CD8-positive, alpha-beta memory T cell (primary cell): ENCODE measurements at regions not wholly inside any gene's neighbourhood (a gene's known extent, or its start where the extent isn't known, plus 50 kb on each side); places are given as distances from the start of the nearest gene placed in this dataset.

Experiments
- CTCF ChIA-PET: fragments of 350-600 bp; sonication (Branson Sonifier 250); formaldehyde crosslinking; loops from one replicate; lab custom pipeline; 2021; ENCODE audit warnings: antibody characterized with exemption; lab: Charles Lee
- POLR2A ChIA-PET: fragments of 350-600 bp; sonication (Branson Sonifier 250); formaldehyde crosslinking; loops from one replicate; lab custom pipeline; 2021; ENCODE audit warnings: antibody characterized with exemption; lab: Charles Lee
- DNase-seq, 5 donors: peaks; one replicate each; pipeline versions ENCODE4 v3.0.0 to v3.0.0-alpha.2; 2020 to 2022; ENCODE audit warnings: mixed read lengths in 1 of 5
- H3K27ac ChIP-seq: one replicate; pipeline ENCODE4 v1.7.0; 2013; ENCODE audit warnings: low read depth, mild to moderate bottlenecking, low read length, moderate library complexity
- H3K27me3 ChIP-seq: 2 replicates; pipeline ENCODE4 v1.7.0; 2013; ENCODE audit warnings: low read length, mild to moderate bottlenecking; ENCODE audit not compliant: insufficient read depth, poor library complexity, severe bottlenecking
- H3K36me3 ChIP-seq: 2 replicates; pipeline ENCODE4 v1.7.0; 2013; ENCODE audit warnings: mild to moderate bottlenecking, low read length, moderate library complexity; ENCODE audit not compliant: insufficient read depth
- H3K4me1 ChIP-seq: 2 replicates; pipeline ENCODE4 v1.7.0; 2013; ENCODE audit warnings: mild to moderate bottlenecking, low read length, moderate library complexity; ENCODE audit not compliant: insufficient read depth
- H3K4me3 ChIP-seq: 2 replicates; pipeline ENCODE4 v1.7.0; 2013; ENCODE audit warnings: mild to moderate bottlenecking, low read length
- H3K9me3 ChIP-seq: 2 replicates; pipeline ENCODE4 v1.7.0; 2013; ENCODE audit warnings: mild to moderate bottlenecking, low read length
- H3K27ac Mint-ChIP-seq, 8 donors: one replicate each; pipeline ENCODE4 v1.8.0; 2020 to 2021; ENCODE audit warnings: mixed read lengths in 8 of 8, mild to moderate bottlenecking in 6 of 8, inconsistent platforms in 3 of 8, moderate library complexity in 3 of 8
- H3K27me3 Mint-ChIP-seq, 2 donors: one replicate each; pipeline ENCODE4 v1.8.0; 2020 to 2021; ENCODE audit warnings: mixed read lengths in 2 of 2, mild to moderate bottlenecking in 1 of 2, moderate library complexity in 1 of 2
- H3K36me3 Mint-ChIP-seq, 3 donors: one replicate each; pipeline ENCODE4 v1.8.0; 2020 to 2021; ENCODE audit warnings: mixed read lengths in 3 of 3, inconsistent platforms in 1 of 3, mild to moderate bottlenecking in 1 of 3
- H3K4me1 Mint-ChIP-seq, 3 donors: one replicate each; pipeline ENCODE4 v1.8.0; 2020 to 2021; ENCODE audit warnings: mixed read lengths in 3 of 3, inconsistent platforms in 1 of 3, mild to moderate bottlenecking in 1 of 3
- H3K4me3 Mint-ChIP-seq, 7 donors: one replicate each; pipeline ENCODE4 v1.8.0; 2020 to 2021; ENCODE audit warnings: mixed read lengths in 7 of 7, mild to moderate bottlenecking in 6 of 7, moderate library complexity in 4 of 7, inconsistent platforms in 2 of 7
- H3K9me3 Mint-ChIP-seq, 5 donors: one replicate each; pipeline ENCODE4 v1.8.0; 2020 to 2022; ENCODE audit warnings: mixed read lengths in 5 of 5, mild to moderate bottlenecking in 3 of 5, moderate library complexity in 2 of 5, inconsistent platforms in 1 of 5

DNA sequence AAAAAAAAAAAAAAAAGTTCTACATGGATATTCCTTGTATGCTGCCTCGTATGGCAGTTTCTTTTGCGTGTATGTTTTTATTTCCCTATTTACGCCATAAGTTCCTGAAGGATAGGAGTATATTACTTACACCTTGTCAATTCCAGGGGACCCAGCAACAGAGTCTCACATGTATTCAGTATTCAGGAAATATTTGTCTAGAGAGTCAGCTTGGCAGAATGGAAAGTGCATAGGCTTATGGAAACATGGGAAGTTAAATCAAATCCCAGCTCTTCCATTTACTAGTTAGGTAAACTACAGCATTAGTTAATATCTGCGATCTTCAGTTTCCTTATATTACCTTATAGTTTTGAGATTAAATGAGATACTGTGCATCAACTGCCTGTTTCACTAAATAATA is 51.1 kb upstream of the SLC22A16 start:
- H3K9me3 Mint-ChIP-seq = no peaks in the 10 kb centered on the region

DNA sequence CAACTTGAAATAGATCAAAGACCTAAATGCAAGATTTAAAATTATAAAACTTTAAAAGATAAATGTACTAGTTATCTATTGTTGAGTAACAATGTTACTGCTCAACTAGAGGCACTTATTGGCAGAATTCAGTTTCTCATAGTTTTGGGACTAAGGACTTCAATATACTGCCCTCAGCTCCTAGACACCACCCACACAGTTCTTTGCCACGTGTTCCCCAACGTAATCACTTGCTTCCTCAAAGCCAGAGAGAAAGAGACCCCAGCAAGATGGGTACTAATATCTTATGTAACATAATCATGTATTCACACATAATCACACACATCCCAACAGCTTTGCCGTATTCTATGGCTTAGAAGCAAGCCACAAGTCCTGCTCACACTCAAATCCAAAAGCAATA is 50.3 kb upstream of the SLC22A16 start:
- Histone ChIP-seq H3K27ac (no peak overlapping the region), H3K4me1 (no peaks in the 10 kb centered on the region), H3K27me3 (no peaks in the 10 kb centered on the region), H3K4me3 (no peak overlapping the region), H3K9me3 (no peaks in the 10 kb centered on the region), H3K36me3 (no peaks in the 10 kb centered on the region)
- no peak overlapping the region for H3K4me3 Mint-ChIP-seq
- no peak overlapping the region for H3K27ac Mint-ChIP-seq
- DNase-seq = no peak
- no peaks in the 10 kb centered on the region for H3K9me3 Mint-ChIP-seq
- CTCF ChIA-PET = interaction anchor here (0.9 to 1.8 kb wide), 6 partner anchors 156 to 472 kb away, joined by 3 to 6 read pairs (median 3); partner anchors contain the start of gene CDK19
- POLR2A ChIA-PET = no interaction called here
- peaks cover 0 to 6% of the 10 kb centered on the region in 2 donors for H3K27me3 Mint-ChIP-seq
- no peaks in the 10 kb centered on the region for H3K36me3 Mint-ChIP-seq
- no peaks in the 10 kb centered on the region for H3K4me1 Mint-ChIP-seq

More for the DNA sequence above, 51.1 kb upstream of the SLC22A16 start:
- Histone ChIP-seq H3K4me1 (no peaks in the 10 kb centered on the region), H3K27ac (no peak overlapping the region), H3K27me3 (no peaks in the 10 kb centered on the region), H3K36me3 (no peaks in the 10 kb centered on the region), H3K9me3 (no peaks in the 10 kb centered on the region), H3K4me3 (no peak overlapping the region)
- peaks cover 0 to 6% of the 10 kb centered on the region in 2 donors for H3K27me3 Mint-ChIP-seq
- CTCF ChIA-PET = interaction anchor here (0.7 to 1.8 kb wide), 7 partner anchors 156 to 951 kb away, joined by 3 to 6 read pairs (median 3); no protein-coding TSS in a partner anchor
- H3K4me1 Mint-ChIP-seq = no peaks in the 10 kb centered on the region
- DNase-seq = no peak
- POLR2A ChIA-PET = no interaction called here
- no peaks in the 10 kb centered on the region for H3K36me3 Mint-ChIP-seq
- H3K4me3 Mint-ChIP-seq = no peak overlapping the region
- no peak overlapping the region for H3K27ac Mint-ChIP-seq
